ENCODE measurements at regions not wholly inside any gene's neighbourhood (a gene's known extent, or its start where the extent isn't known, plus 50 kb on each side); places are given as distances from the start of the nearest gene placed in this dataset.

GRCh38 chr9:74117151-74117550 is 380.0 kb upstream of the RORB start:
- FAIRE-seq (no peak), DNase-seq (no peak)
- no peaks in the 10 kb centered on the region for H3K36me3 ChIP-seq (ENCODE audit: control insufficient read depth in 3 of 3, insufficient read depth in 2 of 3, low read depth in 1 of 3, low read length in 3 of 3)

GRCh38 chr9:74117731-74118130 is 379.4 kb upstream of the RORB start:
- Histone ChIP-seq H3K27ac (ENCODE audit: low read depth in 1 of 3, low read length in 2 of 3) (no peak overlapping the region), H3K4me1 (ENCODE audit: control insufficient read depth in 3 of 3, insufficient read depth in 2 of 3, low read depth in 1 of 3, low read length in 2 of 3) (no peaks in the 10 kb centered on the region), H3K4me3 (ENCODE audit: low read depth in 1 of 3, low read length in 3 of 3) (no peak overlapping the region), H3K27me3 (ENCODE audit: control insufficient read depth in 3 of 3, insufficient read depth in 3 of 3, low read length in 3 of 3) (no peaks in the 10 kb centered on the region), H3K36me3 (ENCODE audit: control insufficient read depth in 3 of 3, insufficient read depth in 2 of 3, low read depth in 1 of 3, low read length in 3 of 3) (no peaks in the 10 kb centered on the region), H3K9me3 (ENCODE audit: control insufficient read depth in 2 of 2, insufficient read depth in 1 of 2, low read depth in 1 of 2, low read length in 1 of 2) (no peaks in the 10 kb centered on the region)
- FAIRE-seq (no peak), DNase-seq (no peak)
- WGBS, 3 donors = 67 to 77% (median 69%) methylated on average over 3 of the region's 3 CpGs

More at GRCh38 chr9:74117151-74117550, 380.0 kb upstream of the RORB start:
- H3K9me3 ChIP-seq (ENCODE audit: control insufficient read depth in 2 of 2, insufficient read depth in 1 of 2, low read depth in 1 of 2, low read length in 1 of 2) = no peaks in the 10 kb centered on the region
- no peak overlapping the region for H3K27ac ChIP-seq (ENCODE audit: low read depth in 1 of 3, low read length in 2 of 3)
- H3K27me3 ChIP-seq (ENCODE audit: control insufficient read depth in 3 of 3, insufficient read depth in 3 of 3, low read length in 3 of 3) = no peaks in the 10 kb centered on the region
- no peaks in the 10 kb centered on the region for H3K4me1 ChIP-seq (ENCODE audit: control insufficient read depth in 3 of 3, insufficient read depth in 2 of 3, low read depth in 1 of 3, low read length in 2 of 3)
- H3K4me3 ChIP-seq (ENCODE audit: low read depth in 1 of 3, low read length in 3 of 3) = no peak overlapping the region

DNA sequence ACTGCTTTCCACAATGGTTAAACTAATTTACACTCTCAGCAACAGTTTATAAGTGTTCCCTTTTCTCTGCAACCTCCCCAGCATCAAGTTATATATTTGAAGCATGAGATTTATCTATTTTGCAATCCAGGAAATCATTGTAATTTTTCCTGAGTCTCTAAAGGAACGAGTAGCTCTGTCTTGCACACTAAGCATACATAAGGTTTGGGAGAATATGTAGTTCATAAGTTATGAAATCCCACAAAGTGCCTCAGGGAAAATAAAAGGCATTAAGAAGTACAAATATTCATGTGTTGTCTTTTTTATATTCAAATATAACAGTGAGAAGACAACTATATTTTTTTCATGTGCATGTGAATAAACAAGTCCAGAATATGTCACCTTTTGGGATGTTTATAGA is 377.1 kb upstream of the RORB start:
- 32 to 54% (median 51%) methylated on average over 1 of the region's 1 CpG for WGBS, 3 donors
- Histone ChIP-seq H3K27me3 (ENCODE audit: control insufficient read depth in 3 of 3, insufficient read depth in 3 of 3, low read length in 3 of 3) (no peaks in the 10 kb centered on the region), H3K27ac (ENCODE audit: low read depth in 1 of 3, low read length in 2 of 3) (no peak overlapping the region), H3K4me1 (ENCODE audit: control insufficient read depth in 3 of 3, insufficient read depth in 2 of 3, low read depth in 1 of 3, low read length in 2 of 3) (no peaks in the 10 kb centered on the region), H3K4me3 (ENCODE audit: low read depth in 1 of 3, low read length in 3 of 3) (no peak overlapping the region), H3K36me3 (ENCODE audit: control insufficient read depth in 3 of 3, insufficient read depth in 2 of 3, low read depth in 1 of 3, low read length in 3 of 3) (no peaks in the 10 kb centered on the region), H3K9me3 (ENCODE audit: control insufficient read depth in 2 of 2, insufficient read depth in 1 of 2, low read depth in 1 of 2, low read length in 1 of 2) (no peaks in the 10 kb centered on the region)
- DNase-seq (no peak), FAIRE-seq (no peak)

DNA sequence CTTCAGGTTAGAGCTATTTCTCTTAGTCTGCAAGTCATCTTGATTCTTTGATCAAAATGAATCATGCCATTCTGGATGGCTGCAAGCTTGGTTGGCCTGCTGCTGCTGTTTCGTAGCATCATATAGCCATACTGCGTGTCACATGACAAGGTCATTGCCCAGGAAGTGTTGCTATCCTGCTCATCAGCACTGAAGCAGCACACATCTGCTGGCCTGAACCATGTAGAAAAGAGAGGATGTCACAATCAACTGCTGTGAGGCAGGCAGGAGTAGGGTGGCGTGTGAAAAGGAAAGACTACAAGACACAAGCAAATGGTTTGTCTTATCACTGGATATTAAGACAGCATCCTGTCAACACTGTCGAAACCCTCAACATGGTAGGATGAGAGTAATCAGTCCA is 376.7 kb upstream of the RORB start:
- 85 to 89% (median 87%) methylated on average over 4 of the region's 4 CpGs for WGBS, 3 donors
- H3K9me3 ChIP-seq (ENCODE audit: control insufficient read depth in 2 of 2, insufficient read depth in 1 of 2, low read depth in 1 of 2, low read length in 1 of 2) = no peaks in the 10 kb centered on the region
- no peak overlapping the region for H3K27ac ChIP-seq (ENCODE audit: low read depth in 1 of 3, low read length in 2 of 3)
- no peaks in the 10 kb centered on the region for H3K27me3 ChIP-seq (ENCODE audit: control insufficient read depth in 3 of 3, insufficient read depth in 3 of 3, low read length in 3 of 3)
- no peak overlapping the region for H3K4me3 ChIP-seq (ENCODE audit: low read depth in 1 of 3, low read length in 3 of 3)
- H3K36me3 ChIP-seq (ENCODE audit: control insufficient read depth in 3 of 3, insufficient read depth in 2 of 3, low read depth in 1 of 3, low read length in 3 of 3) = no peaks in the 10 kb centered on the region
- FAIRE-seq = no peak
- DNase-seq = no peak
- no peaks in the 10 kb centered on the region for H3K4me1 ChIP-seq (ENCODE audit: control insufficient read depth in 3 of 3, insufficient read depth in 2 of 3, low read depth in 1 of 3, low read length in 2 of 3)

- 69 to 71% (median 71%) methylated on average over 2 of the region's 2 CpGs for WGBS, 3 donors
- DNase-seq (no peak), FAIRE-seq (no peak)
- H3K4me3 ChIP-seq (ENCODE audit: low read depth in 1 of 3, low read length in 3 of 3) = no peak overlapping the region
- no peak overlapping the region for H3K27ac ChIP-seq (ENCODE audit: low read depth in 1 of 3, low read length in 2 of 3)
- H3K36me3 ChIP-seq (ENCODE audit: control insufficient read depth in 3 of 3, insufficient read depth in 2 of 3, low read depth in 1 of 3, low read length in 3 of 3) = no peaks in the 10 kb centered on the region
- H3K4me1 ChIP-seq (ENCODE audit: control insufficient read depth in 3 of 3, insufficient read depth in 2 of 3, low read depth in 1 of 3, low read length in 2 of 3) = no peaks in the 10 kb centered on the region
- H3K27me3 ChIP-seq (ENCODE audit: control insufficient read depth in 3 of 3, insufficient read depth in 3 of 3, low read length in 3 of 3) = no peaks in the 10 kb centered on the region
- H3K9me3 ChIP-seq (ENCODE audit: control insufficient read depth in 2 of 2, insufficient read depth in 1 of 2, low read depth in 1 of 2, low read length in 1 of 2) = no peaks in the 10 kb centered on the region
Observed at GRCh38 chr9:74122216-74122615, 374.9 kb upstream of the RORB start.

DNA sequence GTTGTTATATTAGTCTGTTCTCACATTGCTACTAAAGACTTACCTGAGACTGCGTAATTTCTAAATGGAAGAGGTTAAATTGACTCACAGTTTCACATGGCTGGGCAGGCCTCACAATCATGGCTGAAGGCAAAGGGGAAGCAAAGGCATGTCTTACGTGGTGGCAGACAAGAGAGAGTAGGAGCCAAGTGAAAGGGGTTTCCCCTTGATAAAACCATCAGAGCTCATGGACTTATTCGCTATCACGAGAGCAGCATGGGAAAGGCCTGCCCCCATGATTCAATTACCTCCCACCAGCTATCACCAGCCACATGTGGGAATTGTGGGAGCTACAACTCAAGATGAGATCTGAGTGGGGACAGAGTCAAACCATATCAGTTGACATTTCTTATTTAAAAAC is 374.5 kb upstream of the RORB start:
- Histone ChIP-seq H3K9me3 (ENCODE audit: control insufficient read depth in 2 of 2, insufficient read depth in 1 of 2, low read depth in 1 of 2, low read length in 1 of 2) (no peaks in the 10 kb centered on the region), H3K4me3 (ENCODE audit: low read depth in 1 of 3, low read length in 3 of 3) (no peak overlapping the region), H3K27ac (ENCODE audit: low read depth in 1 of 3, low read length in 2 of 3) (no peak overlapping the region), H3K4me1 (ENCODE audit: control insufficient read depth in 3 of 3, insufficient read depth in 2 of 3, low read depth in 1 of 3, low read length in 2 of 3) (no peaks in the 10 kb centered on the region), H3K27me3 (ENCODE audit: control insufficient read depth in 3 of 3, insufficient read depth in 3 of 3, low read length in 3 of 3) (no peaks in the 10 kb centered on the region), H3K36me3 (ENCODE audit: control insufficient read depth in 3 of 3, insufficient read depth in 2 of 3, low read depth in 1 of 3, low read length in 3 of 3) (no peaks in the 10 kb centered on the region)
- WGBS, 3 donors = 62 to 82% (median 79%) methylated on average over 4 of the region's 4 CpGs
- FAIRE-seq = no peak
- DNase-seq = no peak

GRCh38 chr9:74125941-74126340 is 371.2 kb upstream of the RORB start:
- FAIRE-seq = no peak
- H3K27me3 ChIP-seq (ENCODE audit: control insufficient read depth in 3 of 3, insufficient read depth in 3 of 3, low read length in 3 of 3) = no peaks in the 10 kb centered on the region

DNA sequence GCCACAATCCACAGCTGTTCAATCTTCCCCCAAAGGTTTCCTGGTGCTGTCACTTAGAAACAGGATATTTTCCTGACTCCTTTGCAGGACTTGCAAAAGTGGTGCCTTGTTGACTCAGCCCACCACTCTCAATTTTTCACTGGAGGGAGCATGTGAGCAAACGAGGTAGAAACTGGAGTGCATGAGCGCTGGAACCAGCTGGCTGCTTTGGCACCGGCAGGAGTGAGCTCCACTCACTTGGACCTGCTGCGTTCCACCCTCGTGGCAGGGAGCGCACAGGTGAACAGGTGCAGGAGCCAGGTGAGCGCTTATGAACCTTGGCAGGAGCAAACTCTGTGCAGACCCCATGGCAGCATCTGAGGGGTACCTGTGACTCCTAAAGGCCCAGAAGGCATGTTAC is 364.1 kb upstream of the RORB start:
- Histone ChIP-seq H3K4me1 (ENCODE audit: control insufficient read depth in 3 of 3, insufficient read depth in 2 of 3, low read depth in 1 of 3, low read length in 2 of 3) (no peaks in the 10 kb centered on the region), H3K27ac (ENCODE audit: low read depth in 1 of 3, low read length in 2 of 3) (no peak overlapping the region), H3K36me3 (ENCODE audit: control insufficient read depth in 3 of 3, insufficient read depth in 2 of 3, low read depth in 1 of 3, low read length in 3 of 3) (no peaks in the 10 kb centered on the region), H3K27me3 (ENCODE audit: control insufficient read depth in 3 of 3, insufficient read depth in 3 of 3, low read length in 3 of 3) (no peaks in the 10 kb centered on the region), H3K9me3 (ENCODE audit: control insufficient read depth in 2 of 2, insufficient read depth in 1 of 2, low read depth in 1 of 2, low read length in 1 of 2) (no peaks in the 10 kb centered on the region), H3K4me3 (ENCODE audit: low read depth in 1 of 3, low read length in 3 of 3) (no peak overlapping the region)
- WGBS, 3 donors = 73 to 82% (median 81%) methylated on average over 7 of the region's 7 CpGs
- FAIRE-seq (no peak), DNase-seq (no peak)

More at GRCh38 chr9:74125941-74126340, 371.2 kb upstream of the RORB start:
- H3K27ac ChIP-seq (ENCODE audit: low read depth in 1 of 3, low read length in 2 of 3) = no peak overlapping the region
- WGBS, 3 donors = 57 to 77% (median 61%) methylated on average over 4 to 5 of the region's 5 CpGs
- DNase-seq = no peak
- no peaks in the 10 kb centered on the region for H3K36me3 ChIP-seq (ENCODE audit: control insufficient read depth in 3 of 3, insufficient read depth in 2 of 3, low read depth in 1 of 3, low read length in 3 of 3)
- no peaks in the 10 kb centered on the region for H3K4me1 ChIP-seq (ENCODE audit: control insufficient read depth in 3 of 3, insufficient read depth in 2 of 3, low read depth in 1 of 3, low read length in 2 of 3)
- no peak overlapping the region for H3K4me3 ChIP-seq (ENCODE audit: low read depth in 1 of 3, low read length in 3 of 3)
- H3K9me3 ChIP-seq (ENCODE audit: control insufficient read depth in 2 of 2, insufficient read depth in 1 of 2, low read depth in 1 of 2, low read length in 1 of 2) = no peaks in the 10 kb centered on the region

- 86 to 88% (median 88%) methylated on average over 6 of the region's 6 CpGs for WGBS, 3 donors
Observed at GRCh38 chr9:74133921-74134320, 363.2 kb upstream of the RORB start.

More at GRCh38 chr9:74133921-74134320, 363.2 kb upstream of the RORB start:
- H3K27ac ChIP-seq (ENCODE audit: low read depth in 1 of 3, low read length in 2 of 3) = no peak overlapping the region
- H3K4me1 ChIP-seq (ENCODE audit: control insufficient read depth in 3 of 3, insufficient read depth in 2 of 3, low read depth in 1 of 3, low read length in 2 of 3) = no peaks in the 10 kb centered on the region
- FAIRE-seq = no peak
- no peak overlapping the region for H3K4me3 ChIP-seq (ENCODE audit: low read depth in 1 of 3, low read length in 3 of 3)
- H3K9me3 ChIP-seq (ENCODE audit: control insufficient read depth in 2 of 2, insufficient read depth in 1 of 2, low read depth in 1 of 2, low read length in 1 of 2) = no peaks in the 10 kb centered on the region
- no peaks in the 10 kb centered on the region for H3K27me3 ChIP-seq (ENCODE audit: control insufficient read depth in 3 of 3, insufficient read depth in 3 of 3, low read length in 3 of 3)
- no peak for DNase-seq
- no peaks in the 10 kb centered on the region for H3K36me3 ChIP-seq (ENCODE audit: control insufficient read depth in 3 of 3, insufficient read depth in 2 of 3, low read depth in 1 of 3, low read length in 3 of 3)
